Thyroid gland (tissue), 4 donors: ENCODE measurements at regions not wholly inside any gene's neighbourhood (a gene's known extent, or its start where the extent isn't known, plus 50 kb on each side); places are given as distances from the start of the nearest gene placed in this dataset.

Experiments used
- POLR2A ChIP-seq, 2 donors: fragments of 450-650 bp; IDR thresholded peaks; one replicate each; pipeline ENCODE4 v1.6.1; 2017; ENCODE audit warnings: antibody characterized with exemption in 2 of 2, mild to moderate bottlenecking in 2 of 2, moderate library complexity in 1 of 2
- TF ChIP-seq, protein P1 (sequence below), 6 experiments: fragments of 200-600 bp in 3 of 6; fragments of 450-650 bp in 3 of 6; sonication (generic) in 3 of 6; IDR thresholded peaks; one replicate each; pipeline ENCODE4 v1.5.1; 2016 to 2019; ENCODE audit warnings: antibody characterized with exemption in 6 of 6, mild to moderate bottlenecking in 2 of 6, inconsistent platforms in 1 of 6, moderate library complexity in 1 of 6

DNA sequence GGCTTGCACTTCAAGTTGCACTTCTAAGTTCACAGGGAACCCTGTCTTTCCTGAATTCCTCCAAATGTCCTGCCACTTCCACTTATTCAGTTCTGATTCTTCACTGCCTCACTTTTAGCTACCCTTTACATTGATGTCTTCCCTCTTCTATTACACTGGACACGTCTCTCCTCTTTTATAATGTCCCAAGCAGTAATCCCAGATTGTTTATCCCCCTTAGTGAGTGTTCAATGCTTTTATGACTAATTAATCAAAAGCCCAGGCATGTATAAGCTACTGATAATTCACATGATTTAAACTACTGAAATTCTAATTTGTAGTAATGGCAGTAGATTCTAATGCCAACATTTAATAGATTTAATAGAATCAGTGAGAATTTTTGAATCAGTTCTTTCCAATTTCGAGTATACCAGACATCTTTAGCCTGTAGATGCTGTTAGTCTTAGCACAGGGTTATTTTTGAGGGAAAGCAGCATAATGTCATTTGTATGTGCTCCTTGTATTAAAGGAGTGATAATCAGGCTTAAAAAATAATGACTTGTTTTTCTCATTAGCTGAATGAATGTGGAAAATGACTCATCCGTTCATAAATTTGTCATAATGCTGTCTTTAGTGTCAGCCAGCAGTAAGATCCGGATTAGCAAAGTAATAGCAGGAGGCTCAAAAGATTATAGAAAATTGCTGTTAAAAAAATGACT lies 703.1 kb downstream of the CENPC start:
- TF ChIP-seq, protein P1, sequence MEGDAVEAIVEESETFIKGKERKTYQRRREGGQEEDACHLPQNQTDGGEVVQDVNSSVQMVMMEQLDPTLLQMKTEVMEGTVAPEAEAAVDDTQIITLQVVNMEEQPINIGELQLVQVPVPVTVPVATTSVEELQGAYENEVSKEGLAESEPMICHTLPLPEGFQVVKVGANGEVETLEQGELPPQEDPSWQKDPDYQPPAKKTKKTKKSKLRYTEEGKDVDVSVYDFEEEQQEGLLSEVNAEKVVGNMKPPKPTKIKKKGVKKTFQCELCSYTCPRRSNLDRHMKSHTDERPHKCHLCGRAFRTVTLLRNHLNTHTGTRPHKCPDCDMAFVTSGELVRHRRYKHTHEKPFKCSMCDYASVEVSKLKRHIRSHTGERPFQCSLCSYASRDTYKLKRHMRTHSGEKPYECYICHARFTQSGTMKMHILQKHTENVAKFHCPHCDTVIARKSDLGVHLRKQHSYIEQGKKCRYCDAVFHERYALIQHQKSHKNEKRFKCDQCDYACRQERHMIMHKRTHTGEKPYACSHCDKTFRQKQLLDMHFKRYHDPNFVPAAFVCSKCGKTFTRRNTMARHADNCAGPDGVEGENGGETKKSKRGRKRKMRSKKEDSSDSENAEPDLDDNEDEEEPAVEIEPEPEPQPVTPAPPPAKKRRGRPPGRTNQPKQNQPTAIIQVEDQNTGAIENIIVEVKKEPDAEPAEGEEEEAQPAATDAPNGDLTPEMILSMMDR (IDR thresholded peaks at IDR 0.05) = no peak
- TF ChIP-seq POLR2A (IDR thresholded peaks at IDR 0.05) = no peak
